ENCODE measurements at regions not wholly inside any gene's neighbourhood (a gene's known extent, or its start where the extent isn't known, plus 50 kb on each side); places are given as distances from the start of the nearest gene placed in this dataset.

GRCh38 chr5:98569288-98569687 is 204.2 kb upstream of the RGMB start (continued):
- TF ChIP-seq HDAC2 (IDR thresholded peaks at IDR 0.05; ENCODE audit: borderline replicate concordance in 1 of 2, low read depth in 2 of 2, low read length in 2 of 2) = no peak
- TF ChIP-seq TAF7 (optimal IDR thresholded peaks at IDR 0.05; ENCODE audit: borderline replicate concordance, low read depth, low read length) = no peak

All from H1 (cell line).